SK-N-SH (cell line): ENCODE measurements at regions not wholly inside any gene's neighbourhood (a gene's known extent, or its start where the extent isn't known, plus 50 kb on each side); places are given as distances from the start of the nearest gene placed in this dataset.

Experiments
- CTCF ChIA-PET: fragments of 300-600, 350-600 bp; formaldehyde crosslinking; extraction: SDS; loops from one replicate; lab custom pipeline; 2021; lab: Yijun Ruan, JAX
- POLR2A ChIA-PET: fragments of 350-600 bp; sonication (Branson Sonifier 250); formaldehyde crosslinking; extraction: SDS; loops from one replicate; lab custom pipeline; 2020; ENCODE audit warnings: antibody characterized with exemption, inconsistent platforms; lab: Yijun Ruan, JAX
- DNase-seq: peaks from one replicate; pipeline ENCODE4 v3.0.0; 2012
- H2AFZ ChIP-seq: fragments of 200-600 bp; sonication (generic); 2 replicates; pipeline ENCODE4 v1.8.1; 2016; ENCODE audit warnings: antibody characterized with exemption, mild to moderate bottlenecking, low read depth
- H3F3A ChIP-seq: fragments of 200-600 bp; sonication (generic); replicated peaks from 2 replicates; pipeline ENCODE3; 2016; ENCODE audit warnings: antibody characterized with exemption, mild to moderate bottlenecking; ENCODE audit not compliant: insufficient read depth
- H3K27ac ChIP-seq, 2 experiments: fragments of 200-500 bp in 1 of 2; fragments of 200-600 bp in 1 of 2; sonication (Bioruptor generic) in 1 of 2; sonication (generic), shearing (Covaris generic) in 1 of 2; 2 replicates each; pipeline versions ENCODE4 v1.5.1 to v1.6.1; 2014 to 2016; ENCODE audit warnings: low read depth in 2 of 2, inconsistent platforms in 1 of 2, low read length in 1 of 2, mild to moderate bottlenecking in 1 of 2, mixed read lengths in 1 of 2
- H3K27me3 ChIP-seq: fragments of 200-600 bp; sonication (generic), shearing (Covaris generic); 2 replicates; pipeline ENCODE4 v1.6.1; 2016; ENCODE audit warnings: mixed run types; ENCODE audit not compliant: insufficient read depth
- H3K36me3 ChIP-seq, 2 experiments: fragments of 200-500 bp in 1 of 2; fragments of 200-600 bp in 1 of 2; sonication (Bioruptor generic) in 1 of 2; sonication (generic) in 1 of 2; replicated peaks in 1 of 2; 2 replicates each; pipeline versions ENCODE3 to v1.5.1; 2014 to 2016; ENCODE audit warnings: low read length in 1 of 2, mild to moderate bottlenecking in 1 of 2; ENCODE audit not compliant: insufficient read depth in 2 of 2, control insufficient read depth in 1 of 2
- H3K4me1 ChIP-seq, 2 experiments: fragments of 200-500 bp in 1 of 2; fragments of 200-600 bp in 1 of 2; sonication (Bioruptor generic) in 1 of 2; sonication (generic), shearing (Covaris generic) in 1 of 2; 2 replicates each; pipeline versions ENCODE4 v1.5.1 to v1.6.1; 2014 to 2016; ENCODE audit warnings: low read depth in 1 of 2, low read length in 1 of 2, mixed run types in 1 of 2; ENCODE audit not compliant: insufficient read depth in 2 of 2, control insufficient read depth in 1 of 2
- H3K4me2 ChIP-seq: fragments of 200-600 bp; sonication (generic), shearing (Covaris generic); 2 replicates; pipeline ENCODE4 v1.6.1; 2017; ENCODE audit warnings: mixed run types
- H3K4me3 ChIP-seq, 2 experiments: fragments of 200-500 bp in 1 of 2; fragments of 200-600 bp in 1 of 2; sonication (Bioruptor generic) in 1 of 2; sonication (generic), shearing (Covaris generic) in 1 of 2; 2 replicates each; pipeline versions ENCODE4 v1.5.1 to v1.8.1; 2014 to 2016; ENCODE audit warnings: low read depth in 2 of 2, inconsistent platforms in 1 of 2, low read length in 1 of 2, mild to moderate bottlenecking in 1 of 2, mixed read lengths in 1 of 2, moderate library complexity in 1 of 2
- H3K79me2 ChIP-seq: fragments of 200-600 bp; sonication (generic); 2 replicates; pipeline ENCODE4 v1.8.1; 2017; ENCODE audit warnings: mild to moderate bottlenecking; ENCODE audit not compliant: insufficient read depth
- H3K9ac ChIP-seq: fragments of 200-600 bp; sonication (generic); 2 replicates; pipeline ENCODE4 v1.6.1; 2017; ENCODE audit warnings: mixed run types
- H3K9me2 ChIP-seq: fragments of 200-600 bp; sonication (generic); 2 replicates; pipeline ENCODE4 v1.6.1; 2017; ENCODE audit warnings: mixed run types
- H3K9me3 ChIP-seq: fragments of 200-600 bp; sonication (generic); 2 replicates; pipeline ENCODE4 v1.6.1; 2017; ENCODE audit warnings: mixed run types, mild to moderate bottlenecking, moderate library complexity
- H4K20me1 ChIP-seq: fragments of 200-600 bp; sonication (generic); 2 replicates; pipeline ENCODE4 v1.6.1; 2017; ENCODE audit warnings: mild to moderate bottlenecking, mixed run types; ENCODE audit not compliant: insufficient read depth
- CHD2 ChIP-seq: fragments of 150-350 bp; IDR thresholded peaks from 2 replicates; pipeline ENCODE4 v1.6.1; 2018; ENCODE audit warnings: low read length; ENCODE audit not compliant: partially characterized antibody
- FOXM1 ChIP-seq: IDR thresholded peaks from 2 replicates; pipeline ENCODE4 v1.4.0; 2012; ENCODE audit warnings: low read depth, mild to moderate bottlenecking
- GATA2 ChIP-seq: sonication (generic); formaldehyde crosslinking; IDR thresholded peaks from 2 replicates; pipeline ENCODE4 v1.5.0; 2020; ENCODE audit warnings: mild to moderate bottlenecking, missing genetic modification reagents
- MEF2A ChIP-seq: IDR thresholded peaks from 2 replicates; pipeline ENCODE4 v1.4.0; 2012; ENCODE audit warnings: low read depth, borderline replicate concordance
- MXI1 ChIP-seq: IDR thresholded peaks from 2 replicates; pipeline ENCODE4 v1.6.1; 2012; ENCODE audit warnings: mild to moderate bottlenecking, low read depth, low read length, improper control_type of control experiment
- POLR2AphosphoS5 ChIP-seq: IDR thresholded peaks from 2 replicates; pipeline ENCODE4 v1.6.1; 2012; ENCODE audit warnings: low read depth, low read length
- RAD21 ChIP-seq: IDR thresholded peaks from 2 replicates; pipeline ENCODE4 v1.6.1; 2012; ENCODE audit warnings: mild to moderate bottlenecking, low read length
- RCOR1 ChIP-seq: fragments of 150-350 bp; IDR thresholded peaks from 2 replicates; pipeline ENCODE4 v1.6.1; 2017; ENCODE audit warnings: antibody characterized with exemption, low read length
- RFX5 ChIP-seq: IDR thresholded peaks from 2 replicates; pipeline ENCODE4 v1.6.1; 2012; ENCODE audit warnings: mild to moderate bottlenecking, improper control_type of control experiment, low read length
- RXRA ChIP-seq: IDR thresholded peaks from 2 replicates; pipeline ENCODE4 v1.4.0; 2012; ENCODE audit warnings: low read depth, mild to moderate bottlenecking, borderline replicate concordance
- TAF1 ChIP-seq: IDR thresholded peaks from 2 replicates; pipeline ENCODE4 v1.6.1; 2012; ENCODE audit warnings: low read depth, mild to moderate bottlenecking, low read length, moderate library complexity, borderline replicate concordance
- TEAD4 ChIP-seq: IDR thresholded peaks from 2 replicates; pipeline ENCODE4 v1.4.0; 2012; ENCODE audit warnings: mild to moderate bottlenecking, borderline replicate concordance; ENCODE audit not compliant: insufficient read depth
- YY1 ChIP-seq: IDR thresholded peaks from 2 replicates; pipeline ENCODE4 v1.4.0; 2012; ENCODE audit warnings: low read depth, mild to moderate bottlenecking
- WGBS: methylation state at CpG from one replicate; pipeline ENCODE4 v1.1.6; 2017; ENCODE audit warnings: low lambda C conversion rate; 5-methylcytosine and 5-hydroxymethylcytosine counted together
- TF ChIP-seq, protein P1 (sequence below): fragments of 150-350 bp; IDR thresholded peaks from 2 replicates; pipeline ENCODE4 v1.6.1; 2016; ENCODE audit warnings: mild to moderate bottlenecking, low read depth, low read length
- TF ChIP-seq, protein P2 (sequence below): fragments of 150-350 bp; IDR thresholded peaks from 2 replicates; pipeline ENCODE4 v1.6.1; 2017; ENCODE audit warnings: antibody characterized with exemption, low read length, low read depth, borderline replicate concordance
- TF ChIP-seq, protein P3 (sequence below): IDR thresholded peaks from 2 replicates; pipeline ENCODE4 v1.6.1; 2012; ENCODE audit warnings: mild to moderate bottlenecking, low read depth, low read length, moderate library complexity
- TF ChIP-seq, protein P4 (sequence below): IDR thresholded peaks from 2 replicates; pipeline ENCODE4 v1.4.0; 2012; ENCODE audit warnings: low read depth

DNA sequence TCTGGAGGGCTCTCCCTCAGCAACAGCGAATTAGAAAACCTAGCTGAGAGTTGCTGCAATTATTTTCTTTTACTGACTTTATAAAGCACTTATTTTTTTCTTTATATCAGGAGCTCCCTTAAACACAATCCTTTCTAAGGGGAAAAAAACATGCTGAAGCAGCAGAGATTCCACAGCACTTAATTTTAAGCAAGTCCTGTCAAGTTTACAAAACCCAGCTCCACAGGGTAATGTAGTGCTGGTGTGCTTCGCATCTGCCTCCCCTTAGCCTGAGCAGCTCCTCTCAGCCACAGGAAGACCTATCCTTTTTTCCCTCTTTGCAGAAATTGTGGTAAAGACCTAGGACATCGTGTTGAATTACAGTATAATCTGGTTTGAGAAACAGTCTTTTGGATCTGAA, 208.1 kb upstream of the SYNDIG1 start:
- H3K4me3 ChIP-seq = no peak overlapping the region
- H3K9me3 ChIP-seq = no peaks in the 10 kb centered on the region
- no peaks in the 10 kb centered on the region for H3K9me2 ChIP-seq
- CTCF ChIA-PET = interaction anchor here (1.8 kb wide), 1 partner anchor 10 kb away, joined by 4 read pairs; no protein-coding TSS in a partner anchor
- POLR2A ChIA-PET = no interaction called here
- TF ChIP-seq GATA2 (no peak), TEAD4 (no peak), RAD21 (no peak), TAF1 (no peak), FOXM1 (no peak), RXRA (no peak), YY1 (no peak), RCOR1 (no peak), MEF2A (no peak), MXI1 (no peak), RFX5 (no peak), POLR2AphosphoS5 (no peak), CHD2 (no peak)
- TF ChIP-seq, protein P1, sequence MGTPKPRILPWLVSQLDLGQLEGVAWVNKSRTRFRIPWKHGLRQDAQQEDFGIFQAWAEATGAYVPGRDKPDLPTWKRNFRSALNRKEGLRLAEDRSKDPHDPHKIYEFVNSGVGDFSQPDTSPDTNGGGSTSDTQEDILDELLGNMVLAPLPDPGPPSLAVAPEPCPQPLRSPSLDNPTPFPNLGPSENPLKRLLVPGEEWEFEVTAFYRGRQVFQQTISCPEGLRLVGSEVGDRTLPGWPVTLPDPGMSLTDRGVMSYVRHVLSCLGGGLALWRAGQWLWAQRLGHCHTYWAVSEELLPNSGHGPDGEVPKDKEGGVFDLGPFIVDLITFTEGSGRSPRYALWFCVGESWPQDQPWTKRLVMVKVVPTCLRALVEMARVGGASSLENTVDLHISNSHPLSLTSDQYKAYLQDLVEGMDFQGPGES = no peak
- TF ChIP-seq, protein P2, sequence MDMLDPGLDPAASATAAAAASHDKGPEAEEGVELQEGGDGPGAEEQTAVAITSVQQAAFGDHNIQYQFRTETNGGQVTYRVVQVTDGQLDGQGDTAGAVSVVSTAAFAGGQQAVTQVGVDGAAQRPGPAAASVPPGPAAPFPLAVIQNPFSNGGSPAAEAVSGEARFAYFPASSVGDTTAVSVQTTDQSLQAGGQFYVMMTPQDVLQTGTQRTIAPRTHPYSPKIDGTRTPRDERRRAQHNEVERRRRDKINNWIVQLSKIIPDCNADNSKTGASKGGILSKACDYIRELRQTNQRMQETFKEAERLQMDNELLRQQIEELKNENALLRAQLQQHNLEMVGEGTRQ = no peak
- TF ChIP-seq, protein P3, sequence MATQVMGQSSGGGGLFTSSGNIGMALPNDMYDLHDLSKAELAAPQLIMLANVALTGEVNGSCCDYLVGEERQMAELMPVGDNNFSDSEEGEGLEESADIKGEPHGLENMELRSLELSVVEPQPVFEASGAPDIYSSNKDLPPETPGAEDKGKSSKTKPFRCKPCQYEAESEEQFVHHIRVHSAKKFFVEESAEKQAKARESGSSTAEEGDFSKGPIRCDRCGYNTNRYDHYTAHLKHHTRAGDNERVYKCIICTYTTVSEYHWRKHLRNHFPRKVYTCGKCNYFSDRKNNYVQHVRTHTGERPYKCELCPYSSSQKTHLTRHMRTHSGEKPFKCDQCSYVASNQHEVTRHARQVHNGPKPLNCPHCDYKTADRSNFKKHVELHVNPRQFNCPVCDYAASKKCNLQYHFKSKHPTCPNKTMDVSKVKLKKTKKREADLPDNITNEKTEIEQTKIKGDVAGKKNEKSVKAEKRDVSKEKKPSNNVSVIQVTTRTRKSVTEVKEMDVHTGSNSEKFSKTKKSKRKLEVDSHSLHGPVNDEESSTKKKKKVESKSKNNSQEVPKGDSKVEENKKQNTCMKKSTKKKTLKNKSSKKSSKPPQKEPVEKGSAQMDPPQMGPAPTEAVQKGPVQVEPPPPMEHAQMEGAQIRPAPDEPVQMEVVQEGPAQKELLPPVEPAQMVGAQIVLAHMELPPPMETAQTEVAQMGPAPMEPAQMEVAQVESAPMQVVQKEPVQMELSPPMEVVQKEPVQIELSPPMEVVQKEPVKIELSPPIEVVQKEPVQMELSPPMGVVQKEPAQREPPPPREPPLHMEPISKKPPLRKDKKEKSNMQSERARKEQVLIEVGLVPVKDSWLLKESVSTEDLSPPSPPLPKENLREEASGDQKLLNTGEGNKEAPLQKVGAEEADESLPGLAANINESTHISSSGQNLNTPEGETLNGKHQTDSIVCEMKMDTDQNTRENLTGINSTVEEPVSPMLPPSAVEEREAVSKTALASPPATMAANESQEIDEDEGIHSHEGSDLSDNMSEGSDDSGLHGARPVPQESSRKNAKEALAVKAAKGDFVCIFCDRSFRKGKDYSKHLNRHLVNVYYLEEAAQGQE = no peak
- TF ChIP-seq, protein P4, sequence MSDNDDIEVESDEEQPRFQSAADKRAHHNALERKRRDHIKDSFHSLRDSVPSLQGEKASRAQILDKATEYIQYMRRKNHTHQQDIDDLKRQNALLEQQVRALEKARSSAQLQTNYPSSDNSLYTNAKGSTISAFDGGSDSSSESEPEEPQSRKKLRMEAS = no peak
- H3K27ac ChIP-seq = no peak overlapping the region
- no peak overlapping the region for H3K9ac ChIP-seq
- H4K20me1 ChIP-seq = no peaks in the 10 kb centered on the region
- H3K27me3 ChIP-seq = no peaks in the 10 kb centered on the region
- H3F3A ChIP-seq = no peaks in the 10 kb centered on the region
- no peak overlapping the region for H3K4me2 ChIP-seq
- H3K79me2 ChIP-seq = no peaks in the 10 kb centered on the region
- 0% methylated on average over 3 of the region's 3 CpGs for WGBS
- no peak overlapping the region for H2AFZ ChIP-seq
- H3K36me3 ChIP-seq = no peaks in the 10 kb centered on the region
- H3K4me1 ChIP-seq = no peaks in the 10 kb centered on the region
- no peak for DNase-seq
